ENCODE measurements at regions not wholly inside any gene's neighbourhood (a gene's known extent, or its start where the extent isn't known, plus 50 kb on each side); places are given as distances from the start of the nearest gene placed in this dataset.

- TF ChIP-seq NFAT5 (CRISPR knock-in tag; IDR thresholded peaks at IDR 0.05) (no peak), PAWR (CRISPR knock-in tag; IDR thresholded peaks at IDR 0.05; ENCODE audit: borderline replicate concordance) (no peak), ZNF549 (CRISPR knock-in tag; IDR thresholded peaks at IDR 0.05) (no peak), RXRB (CRISPR knock-in tag; IDR thresholded peaks at IDR 0.05; ENCODE audit: borderline replicate concordance) (no peak), ZNF350 (CRISPR knock-in tag; IDR thresholded peaks at IDR 0.05; ENCODE audit: borderline replicate concordance, low read depth) (no peak), RFX5 (IDR thresholded peaks at IDR 0.05; ENCODE audit: low read depth, low read length) (no peak), AGO1 (IDR thresholded peaks at IDR 0.05; ENCODE audit: low read depth, low read length, poor library complexity, severe bottlenecking) (no peak)
- TF ChIP-seq, protein P1, sequence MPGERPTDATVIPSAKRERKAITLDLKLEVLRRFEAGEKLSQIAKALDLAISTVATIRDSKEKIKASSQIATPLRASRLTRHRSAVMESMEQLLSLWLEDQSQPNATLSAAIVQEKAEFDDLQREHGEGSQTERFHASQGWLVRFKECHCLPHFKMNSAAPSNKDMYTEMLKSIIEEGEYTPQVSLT (CRISPR knock-in tag; IDR thresholded peaks at IDR 0.05; ENCODE audit: borderline replicate concordance, low read depth) = no peak
Measured at GRCh38 chr1:67889466-67889865, 56.2 kb upstream of the GNG12 start (continued).
